ENCODE measurements at regions not wholly inside any gene's neighbourhood (a gene's known extent, or its start where the extent isn't known, plus 50 kb on each side); places are given as distances from the start of the nearest gene placed in this dataset.

- no peak for DNase-seq (ENCODE audit: low read depth in 2 of 2)
Measured at GRCh38 chr14:100467046-100467750, 120.0 kb downstream of the BEGAIN start.

- no peak for DNase-seq (ENCODE audit: low read depth in 2 of 2)
Measured at GRCh38 chr14:100467939-100468338, 119.3 kb downstream of the BEGAIN start.

DNA sequence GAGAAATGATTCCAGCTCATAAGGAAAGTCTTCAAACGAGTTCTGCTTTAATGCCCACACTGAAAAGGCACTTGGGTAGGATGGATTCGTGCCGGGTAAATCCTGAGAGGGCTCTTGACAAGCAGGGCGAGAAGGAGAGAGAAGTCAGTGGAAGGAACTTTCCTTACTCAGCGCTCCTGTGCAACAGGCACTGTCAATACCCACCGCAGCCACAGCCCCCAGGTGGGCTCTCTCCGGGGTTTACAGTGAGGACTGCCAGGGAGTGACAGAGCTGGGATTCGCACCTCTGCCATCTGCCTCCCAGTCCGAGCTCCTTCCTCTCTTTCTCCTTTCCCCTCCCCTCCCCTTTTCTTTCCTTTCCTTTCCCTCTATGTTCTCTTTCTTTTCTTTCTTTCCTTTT lies 118.7 kb downstream of the BEGAIN start:
- no peak for DNase-seq (ENCODE audit: low read depth in 2 of 2)

GRCh38 chr14:100469632-100470522 lies 117.3 kb downstream of the BEGAIN start:
- no peak for DNase-seq (ENCODE audit: low read depth in 2 of 2)

- DNase-seq (ENCODE audit: low read depth in 2 of 2): no peak
Measured at GRCh38 chr14:100470523-100470897, 116.7 kb downstream of the BEGAIN start.

GRCh38 chr14:100471441-100472093 lies 115.7 kb downstream of the BEGAIN start:
- no peak for DNase-seq (ENCODE audit: low read depth in 2 of 2)

DNA sequence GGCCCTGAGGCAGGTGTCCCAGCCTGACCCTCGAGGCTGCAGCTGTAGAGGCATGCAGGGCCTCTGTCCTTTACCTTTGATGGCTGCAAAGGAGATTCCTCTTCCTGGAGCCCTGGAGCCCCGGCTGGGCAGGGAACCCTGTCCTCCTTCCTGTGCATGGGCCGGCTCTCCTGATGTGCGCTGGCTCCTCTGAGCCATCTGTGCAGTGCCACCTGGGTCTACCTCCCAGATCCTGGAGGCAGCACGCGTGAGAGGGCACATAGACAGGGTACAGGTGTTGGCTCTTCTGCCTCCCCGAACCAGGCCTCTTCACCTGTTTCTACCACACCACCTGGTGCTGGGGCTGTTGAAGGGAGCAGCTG lies 115.1 kb downstream of the BEGAIN start:
- DNase-seq (ENCODE audit: low read depth in 2 of 2): no peak

GRCh38 chr14:100472491-100472890 lies 114.7 kb downstream of the BEGAIN start:
- DNase-seq (ENCODE audit: low read depth in 2 of 2): no peak

DNA sequence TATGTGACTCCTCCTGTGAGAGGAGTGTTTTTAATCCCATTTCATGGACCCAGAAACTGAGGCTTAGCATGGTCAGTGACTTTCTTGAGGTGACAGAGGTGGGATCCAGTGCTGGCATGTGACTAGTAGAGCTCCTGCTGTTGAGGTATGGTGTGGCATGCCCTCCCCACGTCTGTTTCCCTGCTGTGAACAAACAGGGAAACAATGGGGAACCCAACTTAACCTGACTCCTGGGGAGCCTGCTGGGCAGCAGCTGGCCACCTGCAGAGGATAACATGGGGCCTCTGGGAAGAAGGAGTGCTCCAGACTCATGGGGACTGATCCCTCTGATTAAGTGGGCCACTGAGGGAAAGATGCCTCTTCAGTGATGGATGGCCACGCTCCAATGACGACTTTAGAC lies 114.0 kb downstream of the BEGAIN start:
- DNase-seq (ENCODE audit: low read depth in 2 of 2): no peak

DNA sequence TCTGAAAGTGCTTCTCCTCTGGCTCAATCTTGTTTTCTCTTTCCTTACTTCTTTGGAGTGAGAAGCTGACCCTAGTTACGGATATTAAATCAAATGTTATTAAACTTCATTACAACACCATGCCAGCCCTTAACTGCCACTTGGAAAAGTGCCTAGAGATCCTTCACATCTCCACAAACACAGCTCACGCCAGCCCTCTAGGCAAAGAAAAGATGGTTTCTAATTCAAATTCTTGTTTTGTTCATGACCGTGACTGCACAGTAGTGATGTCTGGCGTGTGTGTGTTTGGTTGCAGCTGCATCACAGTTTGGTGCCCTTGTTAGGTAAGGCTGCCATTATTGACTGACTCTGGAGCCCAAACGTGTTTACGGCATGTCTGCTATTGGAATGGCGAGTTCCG lies 113.0 kb downstream of the BEGAIN start:
- DNase-seq (ENCODE audit: low read depth in 2 of 2): no peak

- DNase-seq (ENCODE audit: low read depth in 2 of 2): no peak
Measured at GRCh38 chr14:100475268-100475667, 111.9 kb downstream of the BEGAIN start.

- peak; percentile 93 to 94 for DNase-seq (ENCODE audit: low read depth in 2 of 2)
Measured at GRCh38 chr14:100476012-100476822, 111.0 kb downstream of the BEGAIN start.

DNA sequence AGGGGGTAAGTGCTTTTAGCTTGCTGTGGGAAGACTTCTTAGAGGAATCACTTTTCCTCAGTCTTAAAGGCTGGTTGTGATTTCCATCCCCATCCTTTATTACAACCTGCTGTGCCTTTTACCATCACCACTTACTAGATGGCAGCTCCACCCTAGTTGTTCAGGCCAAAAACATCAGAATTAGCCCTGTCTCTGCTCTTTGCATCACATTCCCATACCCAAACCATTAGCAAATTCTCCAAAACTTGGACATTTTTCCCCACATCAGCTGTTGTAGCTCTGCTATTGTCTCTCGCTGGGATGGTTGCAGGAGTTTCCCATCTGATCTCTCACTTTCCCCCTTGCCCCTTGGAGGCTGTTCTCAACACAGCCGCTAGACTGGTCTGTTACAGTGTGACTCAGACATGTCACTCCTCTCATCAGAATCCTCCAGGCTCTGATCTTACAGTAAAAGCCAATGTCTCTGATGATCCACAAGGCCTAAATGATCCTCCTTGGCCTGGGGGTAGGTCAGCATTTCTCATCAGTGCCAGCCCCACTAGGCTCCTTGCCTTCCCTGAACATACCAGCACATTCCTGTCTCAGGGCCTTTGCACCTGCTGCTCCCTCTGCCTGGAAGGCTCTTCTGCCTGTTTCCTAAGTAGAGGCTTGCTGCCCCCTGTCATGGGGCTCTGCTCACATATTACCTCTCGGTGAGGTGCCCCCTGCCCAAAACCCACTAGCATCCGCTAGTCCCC lies 102.5 kb downstream of the BEGAIN start:
- no peak for DNase-seq (ENCODE audit: low read depth in 2 of 2)

DNA sequence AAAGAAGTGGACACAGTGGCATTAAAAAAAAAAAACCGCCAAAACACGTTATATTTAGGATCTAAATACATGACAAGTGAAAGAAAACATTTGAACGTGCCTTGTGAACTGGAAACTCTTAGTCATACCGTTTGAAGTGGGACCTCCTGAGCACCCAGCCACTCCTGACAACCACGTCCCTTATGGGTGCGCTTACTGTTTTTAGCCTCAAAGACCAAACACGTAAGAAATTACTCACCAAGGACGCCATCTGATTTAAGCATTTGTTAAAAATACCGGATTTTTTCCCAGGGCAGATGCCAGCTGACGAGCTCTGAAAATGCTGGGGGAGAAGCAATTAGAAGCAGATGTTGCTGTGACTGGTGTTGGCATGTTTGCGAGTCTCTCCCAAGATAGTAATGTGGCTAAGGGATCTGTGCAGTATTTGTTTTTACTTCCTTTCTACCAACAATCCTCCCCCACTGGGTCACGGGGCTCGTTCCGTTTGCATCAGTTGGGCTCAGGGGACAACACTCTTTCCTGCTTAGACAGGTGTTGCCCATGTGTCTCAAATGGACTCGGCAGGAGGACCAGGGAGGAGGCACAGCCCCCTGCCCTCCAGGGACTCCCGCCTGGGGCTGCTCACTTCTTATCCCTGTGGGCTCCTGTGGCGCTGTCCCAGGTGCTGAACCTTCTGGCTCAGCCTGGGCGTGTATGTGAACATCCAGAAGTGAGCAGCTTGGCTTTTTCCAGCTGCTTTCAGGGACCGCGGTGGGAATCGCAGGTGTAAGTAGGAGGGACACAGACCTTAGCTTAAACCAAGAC lies 101.0 kb downstream of the BEGAIN start:
- DNase-seq (ENCODE audit: low read depth in 2 of 2): peak; percentile 66 to 67

Data from fibroblast of skin of left quadriceps (primary cell).